Neural cell (in vitro differentiated cells): ENCODE measurements at regions not wholly inside any gene's neighbourhood (a gene's known extent, or its start where the extent isn't known, plus 50 kb on each side); places are given as distances from the start of the nearest gene placed in this dataset.

ENCODE experiments used
- H2AFZ ChIP-seq: fragments of 200-600, 300-800 bp; sonication (generic), shearing (Covaris generic); 2 replicates; pipeline ENCODE4 v1.6.0; 2014; ENCODE audit warnings: low read depth, mild to moderate bottlenecking, antibody characterized with exemption, low read length, moderate library complexity
- H3F3A ChIP-seq: fragments of 200-600 bp; shearing (Covaris generic); 2 replicates; pipeline ENCODE4 v1.6.1; 2016; ENCODE audit warnings: mild to moderate bottlenecking, moderate library complexity, mixed read lengths, antibody characterized with exemption, low read length; ENCODE audit not compliant: insufficient read depth, poor library complexity, severe bottlenecking
- H3K27ac ChIP-seq: fragments of 200-600, 300-800 bp; sonication (generic), shearing (Covaris generic); 2 replicates; pipeline ENCODE4 v1.5.1; 2014; ENCODE audit warnings: mild to moderate bottlenecking, low read length, moderate library complexity
- H3K27me3 ChIP-seq: fragments of 300-800, 200-600 bp; sonication (generic), shearing (Covaris generic); 2 replicates; pipeline ENCODE4 v1.6.0; 2014; ENCODE audit warnings: mild to moderate bottlenecking, low read depth, low read length, moderate library complexity; ENCODE audit not compliant: insufficient read depth
- H3K36me3 ChIP-seq: fragments of 300-800, 200-600 bp; sonication (generic), shearing (Covaris generic); 2 replicates; pipeline ENCODE4 v1.5.1; 2014; ENCODE audit warnings: mild to moderate bottlenecking, antibody characterized with exemption, low read length, moderate library complexity; ENCODE audit not compliant: insufficient read depth
- H3K4me2 ChIP-seq: fragments of 300-800, 200-600 bp; sonication (generic), shearing (Covaris generic); 2 replicates; pipeline ENCODE4 v1.6.0; 2014; ENCODE audit warnings: mild to moderate bottlenecking, low read length
- H3K4me3 ChIP-seq: fragments of 300-800, 200-600 bp; sonication (generic), shearing (Covaris generic); 2 replicates; pipeline ENCODE4 v1.5.1; 2014; ENCODE audit warnings: mild to moderate bottlenecking, low read length, moderate library complexity
- H3K79me2 ChIP-seq: fragments of 200-600 bp; shearing (Covaris generic); replicated peaks from 2 replicates; pipeline ENCODE4 v1.6.0; 2014; ENCODE audit warnings: mild to moderate bottlenecking, low read length, moderate library complexity; ENCODE audit not compliant: insufficient read depth
- H3K9ac ChIP-seq: fragments of 300-800, 200-600 bp; sonication (generic), shearing (Covaris generic); 2 replicates; pipeline ENCODE4 v1.6.1; 2016; ENCODE audit warnings: mild to moderate bottlenecking, low read length, mixed read lengths
- H3K9me2 ChIP-seq: fragments of 200-600 bp; shearing (Covaris generic); 2 replicates; pipeline ENCODE4 v1.6.1; 2016; ENCODE audit warnings: mild to moderate bottlenecking, low read length, mixed read lengths; ENCODE audit not compliant: insufficient read depth
- H3K9me3 ChIP-seq: fragments of 200-600, 300-800 bp; sonication (generic), shearing (Covaris generic); 2 replicates; pipeline ENCODE4 v1.6.1; 2016; ENCODE audit warnings: mild to moderate bottlenecking, mixed run types, low read length, moderate library complexity, mixed read lengths
- H4K20me1 ChIP-seq: fragments of 200-600 bp; shearing (Covaris generic); 2 replicates; pipeline ENCODE4 v1.6.1; 2016; ENCODE audit warnings: mild to moderate bottlenecking, mixed run types; ENCODE audit not compliant: insufficient read depth
- EP300 ChIP-seq: fragments of 450-650 bp; conservative IDR thresholded peaks from 2 replicates; pipeline ENCODE4 v1.6.1; 2014; ENCODE audit warnings: antibody characterized with exemption, mild to moderate bottlenecking, moderate library complexity; ENCODE audit not compliant: poor library complexity, severe bottlenecking
- EZH2 ChIP-seq: fragments of 200-600, 300-800 bp; shearing (Covaris generic), sonication (generic); IDR thresholded peaks from 2 replicates; pipeline ENCODE4 v1.6.1; 2014; ENCODE audit warnings: antibody characterized with exemption, low read length, borderline replicate concordance, mild to moderate bottlenecking; ENCODE audit not compliant: insufficient read depth, poor library complexity, severe bottlenecking
- MXI1 ChIP-seq: fragments of 450-650 bp; conservative IDR thresholded peaks from 2 replicates; pipeline ENCODE4 v1.6.1; 2014; ENCODE audit warnings: antibody characterized with exemption, mild to moderate bottlenecking; ENCODE audit not compliant: poor library complexity, severe bottlenecking
- POLR2AphosphoS5 ChIP-seq: IDR thresholded peaks from 2 replicates; pipeline ENCODE4 v1.6.1; 2012
- RAD21 ChIP-seq: fragments of 450-650 bp; conservative IDR thresholded peaks from 2 replicates; pipeline ENCODE4 v1.6.1; 2014; ENCODE audit warnings: antibody characterized with exemption, mild to moderate bottlenecking, moderate library complexity
- SMC3 ChIP-seq: fragments of 450-650 bp; conservative IDR thresholded peaks from 2 replicates; pipeline ENCODE4 v1.6.1; 2014; ENCODE audit warnings: antibody characterized with exemption, mild to moderate bottlenecking, moderate library complexity; ENCODE audit not compliant: poor library complexity
- TAF1 ChIP-seq: IDR thresholded peaks from 2 replicates; pipeline ENCODE4 v1.6.1; 2012; ENCODE audit warnings: low read depth
- TF ChIP-seq, protein P1 (sequence below): fragments of 450-650 bp; IDR thresholded peaks from 2 replicates; pipeline ENCODE4 v1.5.1; 2014; ENCODE audit warnings: antibody characterized with exemption, mild to moderate bottlenecking, moderate library complexity; ENCODE audit not compliant: poor library complexity, severe bottlenecking
- TF ChIP-seq, protein P2 (sequence below): IDR thresholded peaks from 2 replicates; pipeline ENCODE4 v1.6.1; 2012; ENCODE audit warnings: borderline replicate concordance

DNA sequence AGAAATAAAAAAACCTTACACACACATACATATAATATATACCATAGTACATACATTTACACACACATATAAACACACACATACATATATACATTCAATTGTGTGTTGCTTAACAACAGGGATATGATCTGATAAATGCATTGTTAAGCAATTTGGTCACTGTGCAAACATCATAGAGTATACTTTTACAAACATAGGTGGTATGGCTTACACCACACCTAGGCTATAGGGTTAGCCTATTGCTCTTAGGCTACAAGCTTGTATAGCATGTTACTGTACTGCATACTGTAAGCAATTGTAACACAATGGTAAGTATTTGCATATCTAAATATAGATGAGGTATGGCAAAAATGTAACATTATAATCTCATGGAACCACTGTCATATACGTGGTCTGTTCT is 156.8 kb upstream of the ERBB4 start:
- no peak overlapping the region for H3K27ac ChIP-seq
- TF ChIP-seq SMC3 (no peak), EZH2 (no peak), EP300 (no peak), TAF1 (no peak), POLR2AphosphoS5 (no peak), RAD21 (no peak), MXI1 (no peak)
- TF ChIP-seq, protein P1, sequence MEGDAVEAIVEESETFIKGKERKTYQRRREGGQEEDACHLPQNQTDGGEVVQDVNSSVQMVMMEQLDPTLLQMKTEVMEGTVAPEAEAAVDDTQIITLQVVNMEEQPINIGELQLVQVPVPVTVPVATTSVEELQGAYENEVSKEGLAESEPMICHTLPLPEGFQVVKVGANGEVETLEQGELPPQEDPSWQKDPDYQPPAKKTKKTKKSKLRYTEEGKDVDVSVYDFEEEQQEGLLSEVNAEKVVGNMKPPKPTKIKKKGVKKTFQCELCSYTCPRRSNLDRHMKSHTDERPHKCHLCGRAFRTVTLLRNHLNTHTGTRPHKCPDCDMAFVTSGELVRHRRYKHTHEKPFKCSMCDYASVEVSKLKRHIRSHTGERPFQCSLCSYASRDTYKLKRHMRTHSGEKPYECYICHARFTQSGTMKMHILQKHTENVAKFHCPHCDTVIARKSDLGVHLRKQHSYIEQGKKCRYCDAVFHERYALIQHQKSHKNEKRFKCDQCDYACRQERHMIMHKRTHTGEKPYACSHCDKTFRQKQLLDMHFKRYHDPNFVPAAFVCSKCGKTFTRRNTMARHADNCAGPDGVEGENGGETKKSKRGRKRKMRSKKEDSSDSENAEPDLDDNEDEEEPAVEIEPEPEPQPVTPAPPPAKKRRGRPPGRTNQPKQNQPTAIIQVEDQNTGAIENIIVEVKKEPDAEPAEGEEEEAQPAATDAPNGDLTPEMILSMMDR, result no peak
- TF ChIP-seq, protein P2, sequence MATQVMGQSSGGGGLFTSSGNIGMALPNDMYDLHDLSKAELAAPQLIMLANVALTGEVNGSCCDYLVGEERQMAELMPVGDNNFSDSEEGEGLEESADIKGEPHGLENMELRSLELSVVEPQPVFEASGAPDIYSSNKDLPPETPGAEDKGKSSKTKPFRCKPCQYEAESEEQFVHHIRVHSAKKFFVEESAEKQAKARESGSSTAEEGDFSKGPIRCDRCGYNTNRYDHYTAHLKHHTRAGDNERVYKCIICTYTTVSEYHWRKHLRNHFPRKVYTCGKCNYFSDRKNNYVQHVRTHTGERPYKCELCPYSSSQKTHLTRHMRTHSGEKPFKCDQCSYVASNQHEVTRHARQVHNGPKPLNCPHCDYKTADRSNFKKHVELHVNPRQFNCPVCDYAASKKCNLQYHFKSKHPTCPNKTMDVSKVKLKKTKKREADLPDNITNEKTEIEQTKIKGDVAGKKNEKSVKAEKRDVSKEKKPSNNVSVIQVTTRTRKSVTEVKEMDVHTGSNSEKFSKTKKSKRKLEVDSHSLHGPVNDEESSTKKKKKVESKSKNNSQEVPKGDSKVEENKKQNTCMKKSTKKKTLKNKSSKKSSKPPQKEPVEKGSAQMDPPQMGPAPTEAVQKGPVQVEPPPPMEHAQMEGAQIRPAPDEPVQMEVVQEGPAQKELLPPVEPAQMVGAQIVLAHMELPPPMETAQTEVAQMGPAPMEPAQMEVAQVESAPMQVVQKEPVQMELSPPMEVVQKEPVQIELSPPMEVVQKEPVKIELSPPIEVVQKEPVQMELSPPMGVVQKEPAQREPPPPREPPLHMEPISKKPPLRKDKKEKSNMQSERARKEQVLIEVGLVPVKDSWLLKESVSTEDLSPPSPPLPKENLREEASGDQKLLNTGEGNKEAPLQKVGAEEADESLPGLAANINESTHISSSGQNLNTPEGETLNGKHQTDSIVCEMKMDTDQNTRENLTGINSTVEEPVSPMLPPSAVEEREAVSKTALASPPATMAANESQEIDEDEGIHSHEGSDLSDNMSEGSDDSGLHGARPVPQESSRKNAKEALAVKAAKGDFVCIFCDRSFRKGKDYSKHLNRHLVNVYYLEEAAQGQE, result no peak
- H3K9ac ChIP-seq, result no peak overlapping the region
- no peaks in the 10 kb centered on the region for H3K79me2 ChIP-seq
- H3K9me2 ChIP-seq, result no peaks in the 10 kb centered on the region
- no peaks in the 10 kb centered on the region for H4K20me1 ChIP-seq
- no peak overlapping the region for H3K4me3 ChIP-seq
- no peaks in the 10 kb centered on the region for H3K27me3 ChIP-seq
- H3K9me3 ChIP-seq, result no peaks in the 10 kb centered on the region
- no peaks in the 10 kb centered on the region for H3K36me3 ChIP-seq
- no peak overlapping the region for H2AFZ ChIP-seq
- no peak overlapping the region for H3K4me2 ChIP-seq
- no peaks in the 10 kb centered on the region for H3F3A ChIP-seq

DNA sequence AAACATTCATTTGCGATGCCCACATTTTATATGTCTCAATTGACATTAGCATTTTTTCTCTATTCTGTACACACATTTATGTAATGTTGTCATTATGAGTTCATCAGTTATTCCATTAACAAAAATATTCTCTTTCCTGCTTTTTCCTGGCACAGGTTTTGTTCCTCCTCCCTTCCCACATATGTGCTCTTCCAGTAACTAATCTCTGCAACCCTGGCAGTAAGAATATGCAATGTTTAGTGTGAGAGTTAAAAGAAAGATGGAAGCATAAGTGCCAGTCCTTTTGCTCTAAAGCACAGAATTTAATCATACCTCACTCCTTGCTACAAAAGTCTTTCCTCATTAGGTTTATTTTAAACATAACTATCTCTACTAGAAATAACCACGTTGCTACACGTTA is 155.8 kb upstream of the ERBB4 start:
- Histone ChIP-seq H3K4me3 (no peak overlapping the region), H3K9me3 (no peaks in the 10 kb centered on the region), H3K36me3 (no peaks in the 10 kb centered on the region), H3K79me2 (no peaks in the 10 kb centered on the region), H3F3A (no peaks in the 10 kb centered on the region), H4K20me1 (no peaks in the 10 kb centered on the region), H3K27me3 (no peaks in the 10 kb centered on the region), H2AFZ (no peak overlapping the region), H3K9me2 (no peaks in the 10 kb centered on the region), H3K4me2 (no peak overlapping the region), H3K9ac (no peak overlapping the region), H3K27ac (no peak overlapping the region)
- no peak for TF ChIP-seq MXI1
- no peak for TF ChIP-seq EP300
- TF ChIP-seq EZH2, result no peak
- TF ChIP-seq, protein P1, result no peak
- TF ChIP-seq, protein P2, result no peak
- TF ChIP-seq TAF1, result no peak
- TF ChIP-seq RAD21, result no peak
- no peak for TF ChIP-seq SMC3
- TF ChIP-seq POLR2AphosphoS5, result no peak
